ENCODE measurements at regions not wholly inside any gene's neighbourhood (a gene's known extent, or its start where the extent isn't known, plus 50 kb on each side); places are given as distances from the start of the nearest gene placed in this dataset.
"Not testable (repeated sequence)": the region's sequence is repeated elsewhere in the genome, so short reads cannot be mapped to it uniquely, and the experiment has no call there.

GRCh38 chrX:117400839-117401238 is 715.8 kb downstream of the KLHL13 start:
- H3K27ac ChIP-seq = no peak overlapping the region
- TF ChIP-seq ZFX (IDR thresholded peaks at IDR 0.05) = no peak
- no peak for TF ChIP-seq CTCF (conservative IDR thresholded peaks at IDR 0.05)

- TF ChIP-seq CTCF (conservative IDR thresholded peaks at IDR 0.05) (no peak), ZFX (IDR thresholded peaks at IDR 0.05) (no peak)
- no peak overlapping the region for H3K27ac ChIP-seq
These were observed 716.6 kb downstream of the KLHL13 start for GRCh38 chrX:117400005-117400404.

- TF ChIP-seq CTCF (conservative IDR thresholded peaks at IDR 0.05) (no peak), ZFX (IDR thresholded peaks at IDR 0.05) (no peak)
- no peak overlapping the region for H3K27ac ChIP-seq
These were observed 718.8 kb downstream of the KLHL13 start for GRCh38 chrX:117397844-117398243.

- not testable (repeated sequence) for H3K27ac ChIP-seq
These were observed 722.0 kb downstream of the KLHL13 start for GRCh38 chrX:117394506-117395070.

- not testable (repeated sequence) for H3K27ac ChIP-seq
These were observed 724.2 kb downstream of the KLHL13 start for GRCh38 chrX:117392360-117392759.

- TF ChIP-seq CTCF (conservative IDR thresholded peaks at IDR 0.05) = no peak
- TF ChIP-seq ZFX (IDR thresholded peaks at IDR 0.05) = no peak
- no peak overlapping the region for H3K27ac ChIP-seq
These were observed 740.1 kb downstream of the KLHL13 start for GRCh38 chrX:117376460-117376859.

GRCh38 chrX:117335209-117335608 is 781.4 kb downstream of the KLHL13 start:
- H3K27ac ChIP-seq = no peak overlapping the region
- TF ChIP-seq CTCF (conservative IDR thresholded peaks at IDR 0.05) (no peak), ZFX (IDR thresholded peaks at IDR 0.05) (no peak)

GRCh38 chrX:117327373-117327772 is 789.2 kb downstream of the KLHL13 start:
- H3K27ac ChIP-seq = no peak overlapping the region
- TF ChIP-seq ZFX (IDR thresholded peaks at IDR 0.05) (no peak), CTCF (conservative IDR thresholded peaks at IDR 0.05) (no peak)
